Fibroblast of lung (primary cell): ENCODE measurements at regions not wholly inside any gene's neighbourhood (a gene's known extent, or its start where the extent isn't known, plus 50 kb on each side); places are given as distances from the start of the nearest gene placed in this dataset.

Source experiments
- DNase-seq, 2 donors: peaks; one replicate each; pipeline versions ENCODE4 v3.0.0 to v3.0.0-alpha.2; 2010; ENCODE audit warnings: low read depth in 2 of 2
- H2AFZ ChIP-seq: 2 replicates; pipeline ENCODE4 v1.5.1; 2012; ENCODE audit warnings: low read length, control low read depth, inconsistent platforms
- H3K27ac ChIP-seq: 2 replicates; pipeline ENCODE4 v1.5.1; 2011; ENCODE audit warnings: low read length, control low read depth; ENCODE audit not compliant: insufficient read depth
- H3K27me3 ChIP-seq: 2 replicates; pipeline ENCODE4 v1.5.1; 2011; ENCODE audit warnings: mild to moderate bottlenecking, low read length; ENCODE audit not compliant: control insufficient read depth, insufficient read depth
- H3K36me3 ChIP-seq: 2 replicates; pipeline ENCODE4 v1.5.1; 2011; ENCODE audit warnings: low read length; ENCODE audit not compliant: control insufficient read depth, insufficient read depth
- H3K4me1 ChIP-seq: 2 replicates; pipeline ENCODE4 v1.5.1; 2011; ENCODE audit warnings: low read length; ENCODE audit not compliant: control insufficient read depth, insufficient read depth; ENCODE audit errors: extremely low read depth
- H3K4me2 ChIP-seq: 2 replicates; pipeline ENCODE4 v1.5.1; 2011; ENCODE audit warnings: low read length, control low read depth; ENCODE audit not compliant: insufficient read depth; ENCODE audit errors: extremely low read depth
- H3K4me3 ChIP-seq, 4 experiments: fragments of 200-600 bp in 1 of 4; sonication (generic) in 1 of 4; replicated peaks in 1 of 4; 2 replicates each; pipeline ENCODE4 v1.5.1; 2011 to 2016; ENCODE audit warnings: low read length in 4 of 4, low read depth in 3 of 4, mild to moderate bottlenecking in 3 of 4, control low read depth in 2 of 4, inconsistent platforms in 1 of 4, mixed read lengths in 1 of 4; ENCODE audit not compliant: insufficient read depth in 1 of 4; ENCODE audit errors: control extremely low read depth in 1 of 4
- H3K79me2 ChIP-seq: 2 replicates; pipeline ENCODE4 v1.5.1; 2012; ENCODE audit warnings: mild to moderate bottlenecking, low read length, inconsistent platforms; ENCODE audit not compliant: control insufficient read depth, insufficient read depth
- H3K9ac ChIP-seq: 2 replicates; pipeline ENCODE4 v1.5.1; 2011; ENCODE audit warnings: mild to moderate bottlenecking, low read length, control low read depth; ENCODE audit not compliant: insufficient read depth
- H3K9me3 ChIP-seq: 2 replicates; pipeline ENCODE4 v1.5.1; 2012; ENCODE audit warnings: low read depth, low read length; ENCODE audit not compliant: control insufficient read depth, insufficient read depth
- H4K20me1 ChIP-seq: 2 replicates; pipeline ENCODE4 v1.5.1; 2011; ENCODE audit warnings: low read length; ENCODE audit not compliant: control insufficient read depth, insufficient read depth; ENCODE audit errors: extremely low read depth
- EZH2 ChIP-seq: IDR thresholded peaks from 2 replicates; pipeline ENCODE4 v1.5.1; 2012; ENCODE audit warnings: low read length, control low read depth, mild to moderate bottlenecking; ENCODE audit errors: missing control alignments
- TF ChIP-seq, protein P1 (sequence below), 2 donors: IDR thresholded peaks in 1 of 2; conservative IDR thresholded peaks in 1 of 2; 1 replicate in 1 of 2; 2 replicates in 1 of 2; pipeline ENCODE4 v1.5.1; 2011 to 2012; ENCODE audit warnings: low read length in 2 of 2, control low read depth in 1 of 2, inconsistent platforms in 1 of 2, low read depth in 1 of 2, mild to moderate bottlenecking in 1 of 2

GRCh38 chr3:72289692-72290071 is 504.7 kb upstream of the PROK2 start:
- Histone ChIP-seq H3K9ac (no peak overlapping the region), H4K20me1 (no peaks in the 10 kb centered on the region), H3K4me1 (no peaks in the 10 kb centered on the region), H3K27me3 (peaks cover 35% of the 10 kb centered on the region), H2AFZ (no peak overlapping the region), H3K4me3 (no peak overlapping the region), H3K27ac (no peak overlapping the region), H3K79me2 (no peaks in the 10 kb centered on the region), H3K36me3 (no peaks in the 10 kb centered on the region), H3K9me3 (no peaks in the 10 kb centered on the region), H3K4me2 (no peak overlapping the region)
- no peak for TF ChIP-seq EZH2
- TF ChIP-seq, protein P1, sequence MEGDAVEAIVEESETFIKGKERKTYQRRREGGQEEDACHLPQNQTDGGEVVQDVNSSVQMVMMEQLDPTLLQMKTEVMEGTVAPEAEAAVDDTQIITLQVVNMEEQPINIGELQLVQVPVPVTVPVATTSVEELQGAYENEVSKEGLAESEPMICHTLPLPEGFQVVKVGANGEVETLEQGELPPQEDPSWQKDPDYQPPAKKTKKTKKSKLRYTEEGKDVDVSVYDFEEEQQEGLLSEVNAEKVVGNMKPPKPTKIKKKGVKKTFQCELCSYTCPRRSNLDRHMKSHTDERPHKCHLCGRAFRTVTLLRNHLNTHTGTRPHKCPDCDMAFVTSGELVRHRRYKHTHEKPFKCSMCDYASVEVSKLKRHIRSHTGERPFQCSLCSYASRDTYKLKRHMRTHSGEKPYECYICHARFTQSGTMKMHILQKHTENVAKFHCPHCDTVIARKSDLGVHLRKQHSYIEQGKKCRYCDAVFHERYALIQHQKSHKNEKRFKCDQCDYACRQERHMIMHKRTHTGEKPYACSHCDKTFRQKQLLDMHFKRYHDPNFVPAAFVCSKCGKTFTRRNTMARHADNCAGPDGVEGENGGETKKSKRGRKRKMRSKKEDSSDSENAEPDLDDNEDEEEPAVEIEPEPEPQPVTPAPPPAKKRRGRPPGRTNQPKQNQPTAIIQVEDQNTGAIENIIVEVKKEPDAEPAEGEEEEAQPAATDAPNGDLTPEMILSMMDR (conservative IDR thresholded peaks at IDR 0.05 in 1 of 2, IDR thresholded peaks at IDR 0.05 in 1 of 2; ENCODE audit: low read depth in 1 of 2, low read length in 2 of 2), result no peak
- DNase-seq, result no peak

DNA sequence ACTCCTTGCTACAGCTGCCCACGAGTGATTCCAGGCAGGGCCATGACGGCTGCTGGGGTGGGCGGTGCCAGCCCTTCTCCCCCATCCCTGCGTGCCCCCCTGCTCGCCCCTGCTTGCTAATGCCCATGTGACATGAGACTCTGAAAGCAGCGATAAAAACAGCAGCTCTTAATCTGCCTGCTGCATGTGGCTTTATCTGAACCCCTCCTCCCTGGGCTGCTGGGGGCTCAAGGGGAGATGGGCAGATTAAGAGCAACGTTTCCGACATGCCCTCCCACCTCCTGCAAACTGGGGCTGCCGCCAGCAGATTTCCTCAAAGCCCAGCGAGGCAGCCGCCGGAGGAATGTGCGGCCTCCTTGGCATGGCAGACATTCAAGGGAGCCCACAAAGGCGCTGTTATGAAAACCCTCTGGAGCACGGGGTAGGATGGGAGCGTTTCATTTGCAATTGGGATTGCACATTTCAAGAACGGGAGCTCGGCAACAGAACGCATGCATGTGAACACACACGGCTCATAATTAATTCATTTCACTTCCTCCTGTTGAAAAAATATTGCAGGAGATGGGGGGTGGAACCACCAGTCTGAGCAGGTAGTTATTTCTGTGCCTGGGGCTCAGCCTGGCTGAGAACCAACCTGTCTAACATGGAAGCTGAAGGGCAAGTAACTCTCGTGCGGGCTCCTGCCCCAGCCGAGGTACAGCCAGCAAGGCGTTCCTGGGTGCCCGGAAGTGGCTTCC is 504.2 kb upstream of the PROK2 start:
- no peak for TF ChIP-seq EZH2
- TF ChIP-seq, protein P1 (conservative IDR thresholded peaks at IDR 0.05 in 1 of 2, IDR thresholded peaks at IDR 0.05 in 1 of 2; ENCODE audit: low read depth in 1 of 2, low read length in 2 of 2), result no peak
- H3K4me3 ChIP-seq, result peak overlapping the region in 2 of 4 experiments; percentile 2 to 11
- H2AFZ ChIP-seq, result no peak overlapping the region
- H3K9me3 ChIP-seq, result no peaks in the 10 kb centered on the region
- H3K27me3 ChIP-seq, result peaks cover 35% of the 10 kb centered on the region
- DNase-seq, result peak; percentile 71 to 88
- no peaks in the 10 kb centered on the region for H4K20me1 ChIP-seq
- H3K79me2 ChIP-seq, result no peaks in the 10 kb centered on the region
- H3K9ac ChIP-seq, result no peak overlapping the region
- no peak overlapping the region for H3K27ac ChIP-seq
- peak overlapping the region; percentile 55 for H3K4me2 ChIP-seq
- no peaks in the 10 kb centered on the region for H3K4me1 ChIP-seq
- H3K36me3 ChIP-seq, result no peaks in the 10 kb centered on the region

DNA sequence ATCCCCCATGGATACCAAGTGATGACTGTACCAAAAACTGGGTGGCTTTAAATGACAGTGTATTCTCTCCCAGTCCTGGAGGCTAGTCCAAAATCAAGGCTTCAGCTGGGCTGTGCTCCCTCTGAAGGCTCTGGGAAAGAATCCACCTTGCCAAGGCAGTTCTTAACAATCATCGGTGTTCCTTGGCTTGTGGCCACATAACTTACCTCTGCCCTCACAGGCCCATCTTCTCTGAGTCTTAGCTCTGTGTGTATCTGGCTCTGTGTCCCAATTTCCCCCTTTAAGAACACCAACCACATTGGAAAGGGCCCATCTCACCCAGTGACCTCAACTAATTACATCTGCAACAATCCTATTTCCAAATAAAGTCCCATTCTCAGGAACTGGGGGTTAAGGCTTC is 503.0 kb upstream of the PROK2 start:
- TF ChIP-seq, protein P1 (conservative IDR thresholded peaks at IDR 0.05 in 1 of 2, IDR thresholded peaks at IDR 0.05 in 1 of 2; ENCODE audit: low read depth in 1 of 2, low read length in 2 of 2), result no peak
- TF ChIP-seq EZH2, result no peak
- no peak overlapping the region for H3K9ac ChIP-seq
- DNase-seq, result no peak
- no peaks in the 10 kb centered on the region for H3K79me2 ChIP-seq
- no peak overlapping the region for H2AFZ ChIP-seq
- H3K4me1 ChIP-seq, result no peaks in the 10 kb centered on the region
- H3K4me3 ChIP-seq, result no peak overlapping the region
- no peak overlapping the region for H3K4me2 ChIP-seq
- no peaks in the 10 kb centered on the region for H3K36me3 ChIP-seq
- H3K27me3 ChIP-seq, result peaks cover 35% of the 10 kb centered on the region
- H3K27ac ChIP-seq, result no peak overlapping the region
- H3K9me3 ChIP-seq, result no peaks in the 10 kb centered on the region
- H4K20me1 ChIP-seq, result no peaks in the 10 kb centered on the region
